Loucy (cell line): ENCODE measurements at regions not wholly inside any gene's neighbourhood (a gene's known extent, or its start where the extent isn't known, plus 50 kb on each side); places are given as distances from the start of the nearest gene placed in this dataset.
"Not testable (repeated sequence)": the region's sequence is repeated elsewhere in the genome, so short reads cannot be mapped to it uniquely, and the experiment has no call there.

Experiments
- H2AFZ ChIP-seq: fragments of 200-600 bp; sonication (generic); 2 replicates; pipeline ENCODE4 v1.6.0; 2016; ENCODE audit warnings: antibody characterized with exemption, mild to moderate bottlenecking, low read length, moderate library complexity
- H3F3A ChIP-seq: fragments of 200-600 bp; 2 replicates; pipeline ENCODE4 v1.6.0; 2016; ENCODE audit warnings: antibody characterized with exemption, low read depth, mild to moderate bottlenecking
- H3K27me3 ChIP-seq: fragments of 200-600 bp; sonication (generic); 2 replicates; pipeline ENCODE4 v1.6.1; 2014; ENCODE audit warnings: low read length, mild to moderate bottlenecking; ENCODE audit not compliant: insufficient read depth, poor library complexity, severe bottlenecking
- H3K36me3 ChIP-seq: fragments of 200-600 bp; sonication (generic); 2 replicates; pipeline ENCODE4 v1.6.1; 2016; ENCODE audit warnings: low read length; ENCODE audit not compliant: insufficient read depth
- H3K4me1 ChIP-seq: fragments of 200-600 bp; sonication (generic); 2 replicates; pipeline ENCODE4 v1.5.1; 2014; ENCODE audit warnings: low read length, mild to moderate bottlenecking; ENCODE audit not compliant: insufficient read depth, poor library complexity, severe bottlenecking
- H3K4me2 ChIP-seq: fragments of 200-600 bp; sonication (generic); 2 replicates; pipeline ENCODE4 v1.6.0; 2014; ENCODE audit warnings: antibody characterized with exemption, low read length, low read depth, mild to moderate bottlenecking; ENCODE audit not compliant: poor library complexity, severe bottlenecking
- H3K4me3 ChIP-seq: fragments of 200-600 bp; sonication (generic); 2 replicates; pipeline ENCODE4 v1.5.1; 2014; ENCODE audit warnings: low read length, mild to moderate bottlenecking, mixed read lengths; ENCODE audit not compliant: poor library complexity, severe bottlenecking
- H3K79me2 ChIP-seq: fragments of 200-600 bp; sonication (generic); 2 replicates; pipeline ENCODE4 v1.6.1; 2014; ENCODE audit warnings: low read length; ENCODE audit not compliant: insufficient read depth
- H3K9ac ChIP-seq: fragments of 200-600 bp; sonication (generic); 2 replicates; pipeline ENCODE4 v1.6.0; 2014; ENCODE audit warnings: mild to moderate bottlenecking, low read depth, low read length, moderate library complexity; ENCODE audit not compliant: poor library complexity, severe bottlenecking
- H3K9me2 ChIP-seq: fragments of 200-600 bp; sonication (generic); replicated peaks from 2 replicates; pipeline ENCODE4 v1.6.1; 2016; ENCODE audit warnings: low read depth, low read length, mixed read lengths
- H3K9me3 ChIP-seq: fragments of 200-600 bp; sonication (generic); 2 replicates; pipeline ENCODE4 v1.6.1; 2014; ENCODE audit warnings: mild to moderate bottlenecking, antibody characterized with exemption, low read length, low read depth; ENCODE audit not compliant: insufficient read depth
- H4K20me1 ChIP-seq: fragments of 200-600 bp; sonication (generic); 2 replicates; pipeline ENCODE4 v1.6.0; 2014; ENCODE audit warnings: antibody characterized with exemption, low read length, mild to moderate bottlenecking; ENCODE audit not compliant: insufficient read depth, poor library complexity, severe bottlenecking
- CTCF ChIP-seq: fragments of 200-600 bp; sonication (generic); conservative IDR thresholded peaks from 2 replicates; pipeline ENCODE4 v1.5.1; 2014; ENCODE audit warnings: mild to moderate bottlenecking, antibody characterized with exemption, low read length
- EZH2phosphoT487 ChIP-seq: fragments of 200-600 bp; IDR thresholded peaks from 2 replicates; pipeline ENCODE4 v1.6.1; 2018; ENCODE audit warnings: antibody characterized with exemption, mild to moderate bottlenecking, moderate library complexity, borderline replicate concordance

- Histone ChIP-seq H3F3A (no peaks in the 10 kb centered on the region), H3K9me3 (no peaks in the 10 kb centered on the region), H3K79me2 (no peaks in the 10 kb centered on the region), H3K4me2 (no peak overlapping the region), H4K20me1 (no peaks in the 10 kb centered on the region), H3K4me1 (no peaks in the 10 kb centered on the region), H3K27me3 (no peaks in the 10 kb centered on the region), H3K36me3 (no peaks in the 10 kb centered on the region), H2AFZ (no peak overlapping the region), H3K9me2 (no peaks in the 10 kb centered on the region), H3K9ac (no peak overlapping the region), H3K4me3 (no peak overlapping the region)
- no peak for TF ChIP-seq EZH2phosphoT487
These were observed 1062.5 kb downstream of the CDH9 start for GRCh38 chr5:25975885-25976284.

GRCh38 chr5:25974451-25974850, 1063.9 kb downstream of the CDH9 start:
- Histone ChIP-seq H3K4me3 (no peak overlapping the region), H3K27me3 (no peaks in the 10 kb centered on the region), H3K4me1 (no peaks in the 10 kb centered on the region), H2AFZ (no peak overlapping the region), H3K9ac (no peak overlapping the region), H3K9me2 (no peaks in the 10 kb centered on the region), H3K79me2 (no peaks in the 10 kb centered on the region), H4K20me1 (no peaks in the 10 kb centered on the region), H3K9me3 (no peaks in the 10 kb centered on the region), H3K36me3 (no peaks in the 10 kb centered on the region), H3K4me2 (no peak overlapping the region), H3F3A (no peaks in the 10 kb centered on the region)
- TF ChIP-seq CTCF (no peak), EZH2phosphoT487 (no peak)

GRCh38 chr5:25970906-25971489, 1067.4 kb downstream of the CDH9 start:
- no peaks in the 10 kb centered on the region for H3K4me1 ChIP-seq
- no peak for TF ChIP-seq EZH2phosphoT487
- no peak for TF ChIP-seq CTCF

GRCh38 chr5:25969042-25969441, 1069.3 kb downstream of the CDH9 start:
- H3F3A ChIP-seq, H3K4me1 ChIP-seq, H2AFZ ChIP-seq, H3K79me2 ChIP-seq, H3K36me3 ChIP-seq, H3K27me3 ChIP-seq, H3K9me3 ChIP-seq, H3K9ac ChIP-seq, H3K4me2 ChIP-seq, H4K20me1 ChIP-seq, H3K4me3 ChIP-seq, H3K9me2 ChIP-seq: not testable (repeated sequence)

More at GRCh38 chr5:25970906-25971489, 1067.4 kb downstream of the CDH9 start:
- Histone ChIP-seq H3K9me2 (no peaks in the 10 kb centered on the region), H3K27me3 (no peaks in the 10 kb centered on the region), H3K4me2 (no peak overlapping the region), H4K20me1 (no peaks in the 10 kb centered on the region), H3F3A (no peaks in the 10 kb centered on the region), H2AFZ (no peak overlapping the region), H3K9me3 (no peaks in the 10 kb centered on the region), H3K79me2 (no peaks in the 10 kb centered on the region), H3K36me3 (no peaks in the 10 kb centered on the region), H3K4me3 (no peak overlapping the region), H3K9ac (no peak overlapping the region)
